ENCODE measurements at regions not wholly inside any gene's neighbourhood (a gene's known extent, or its start where the extent isn't known, plus 50 kb on each side); places are given as distances from the start of the nearest gene placed in this dataset.

DNA sequence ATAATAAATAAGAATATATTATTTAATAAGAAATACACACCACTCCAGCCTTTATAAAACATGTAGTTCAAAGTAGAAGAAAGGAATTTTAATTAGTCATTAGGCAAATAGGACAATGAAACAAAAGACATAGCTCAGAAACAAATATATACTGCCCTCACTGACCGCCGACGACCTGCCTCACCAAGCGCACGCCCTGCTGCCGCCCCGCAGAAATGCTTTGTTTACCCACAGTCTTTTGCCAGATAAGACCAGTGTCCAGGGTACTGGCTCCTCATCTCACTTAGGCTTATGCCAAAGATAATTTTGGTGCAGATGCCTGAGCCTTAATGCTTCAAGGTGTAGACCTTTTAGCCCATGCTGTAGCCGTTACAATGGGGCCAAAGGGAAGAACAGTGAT is 199.5 kb downstream of the HHIP start:
- TF ChIP-seq, protein P1, sequence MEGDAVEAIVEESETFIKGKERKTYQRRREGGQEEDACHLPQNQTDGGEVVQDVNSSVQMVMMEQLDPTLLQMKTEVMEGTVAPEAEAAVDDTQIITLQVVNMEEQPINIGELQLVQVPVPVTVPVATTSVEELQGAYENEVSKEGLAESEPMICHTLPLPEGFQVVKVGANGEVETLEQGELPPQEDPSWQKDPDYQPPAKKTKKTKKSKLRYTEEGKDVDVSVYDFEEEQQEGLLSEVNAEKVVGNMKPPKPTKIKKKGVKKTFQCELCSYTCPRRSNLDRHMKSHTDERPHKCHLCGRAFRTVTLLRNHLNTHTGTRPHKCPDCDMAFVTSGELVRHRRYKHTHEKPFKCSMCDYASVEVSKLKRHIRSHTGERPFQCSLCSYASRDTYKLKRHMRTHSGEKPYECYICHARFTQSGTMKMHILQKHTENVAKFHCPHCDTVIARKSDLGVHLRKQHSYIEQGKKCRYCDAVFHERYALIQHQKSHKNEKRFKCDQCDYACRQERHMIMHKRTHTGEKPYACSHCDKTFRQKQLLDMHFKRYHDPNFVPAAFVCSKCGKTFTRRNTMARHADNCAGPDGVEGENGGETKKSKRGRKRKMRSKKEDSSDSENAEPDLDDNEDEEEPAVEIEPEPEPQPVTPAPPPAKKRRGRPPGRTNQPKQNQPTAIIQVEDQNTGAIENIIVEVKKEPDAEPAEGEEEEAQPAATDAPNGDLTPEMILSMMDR (IDR thresholded peaks at IDR 0.05; ENCODE audit: extremely low read depth in 1 of 2, insufficient read depth in 1 of 2, low read depth in 1 of 2, low read length in 2 of 2): no peak
- no peak for TF ChIP-seq EZH2 (IDR thresholded peaks at IDR 0.05; ENCODE audit: borderline replicate concordance, low read depth, low read length, severe bottlenecking)
- no peak for TF ChIP-seq GATA2 (IDR thresholded peaks at IDR 0.05; ENCODE audit: insufficient read depth, insufficient read length, low read depth, low read length)
- TF ChIP-seq POLR2A (IDR thresholded peaks at IDR 0.05; ENCODE audit: low read depth, low read length): no peak
- TF ChIP-seq MYC (IDR thresholded peaks at IDR 0.05; ENCODE audit: low read depth, low read length): no peak
- TF ChIP-seq POLR2AphosphoS5 (IDR thresholded peaks at IDR 0.05; ENCODE audit: insufficient read depth, low read depth, low read length): no peak
- TF ChIP-seq, protein P2, sequence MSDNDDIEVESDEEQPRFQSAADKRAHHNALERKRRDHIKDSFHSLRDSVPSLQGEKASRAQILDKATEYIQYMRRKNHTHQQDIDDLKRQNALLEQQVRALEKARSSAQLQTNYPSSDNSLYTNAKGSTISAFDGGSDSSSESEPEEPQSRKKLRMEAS (IDR thresholded peaks at IDR 0.05; ENCODE audit: insufficient read depth, insufficient read length): no peak
- no peak for TF ChIP-seq JUN (IDR thresholded peaks at IDR 0.05; ENCODE audit: borderline replicate concordance, insufficient read depth, insufficient read length, low read depth)
